GM21723 (cell line): ENCODE measurements at regions not wholly inside any gene's neighbourhood (a gene's known extent, or its start where the extent isn't known, plus 50 kb on each side); places are given as distances from the start of the nearest gene placed in this dataset.

Source experiments
- ATAC-seq: cut with Tn5 transposase; IDR thresholded peaks from one replicate; pipeline ENCODE4 v1.9.1; 2021; ENCODE audit warnings: mild to moderate bottlenecking, moderate library complexity; ENCODE audit not compliant: unreplicated experiment

DNA sequence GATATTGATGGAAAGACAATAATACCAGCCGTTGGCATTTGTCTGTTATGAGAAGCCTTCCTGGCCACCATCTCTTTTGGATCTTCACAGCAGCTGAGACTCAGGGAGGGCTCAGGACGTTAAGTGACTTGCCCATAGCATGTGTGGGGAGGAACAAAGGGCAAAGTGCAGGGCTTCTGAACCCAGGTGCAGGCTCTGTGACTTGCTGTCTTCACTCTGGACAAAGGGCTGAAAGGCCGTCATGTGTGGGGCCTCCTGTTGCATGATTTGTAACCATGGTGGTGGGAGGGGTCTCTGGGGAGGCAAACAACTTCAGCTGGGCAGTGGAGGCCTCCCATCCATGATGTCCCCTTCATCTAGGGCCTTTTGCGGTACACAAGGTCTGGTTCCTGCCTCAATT lies 65.5 kb upstream of the SIX2 start:
- ATAC-seq, result no peak

DNA sequence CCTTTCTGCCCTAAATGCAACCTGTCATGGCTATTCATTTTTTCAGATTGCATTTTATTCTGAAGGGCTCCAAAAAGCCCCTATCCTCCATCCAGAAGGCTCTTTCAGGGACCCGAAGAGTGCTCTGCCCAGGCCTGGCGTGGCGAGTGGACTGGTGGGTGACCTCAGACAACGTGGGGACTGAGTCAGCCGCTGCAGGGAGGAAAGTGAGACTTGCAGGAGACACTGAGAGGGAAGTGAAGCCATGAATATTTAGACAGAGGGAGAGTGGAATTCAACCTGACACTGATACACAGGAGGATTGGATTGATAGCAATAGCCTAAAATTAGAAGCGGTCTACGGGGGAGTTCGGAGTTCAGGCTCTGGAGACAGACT lies 63.6 kb upstream of the SIX2 start:
- no peak for ATAC-seq

DNA sequence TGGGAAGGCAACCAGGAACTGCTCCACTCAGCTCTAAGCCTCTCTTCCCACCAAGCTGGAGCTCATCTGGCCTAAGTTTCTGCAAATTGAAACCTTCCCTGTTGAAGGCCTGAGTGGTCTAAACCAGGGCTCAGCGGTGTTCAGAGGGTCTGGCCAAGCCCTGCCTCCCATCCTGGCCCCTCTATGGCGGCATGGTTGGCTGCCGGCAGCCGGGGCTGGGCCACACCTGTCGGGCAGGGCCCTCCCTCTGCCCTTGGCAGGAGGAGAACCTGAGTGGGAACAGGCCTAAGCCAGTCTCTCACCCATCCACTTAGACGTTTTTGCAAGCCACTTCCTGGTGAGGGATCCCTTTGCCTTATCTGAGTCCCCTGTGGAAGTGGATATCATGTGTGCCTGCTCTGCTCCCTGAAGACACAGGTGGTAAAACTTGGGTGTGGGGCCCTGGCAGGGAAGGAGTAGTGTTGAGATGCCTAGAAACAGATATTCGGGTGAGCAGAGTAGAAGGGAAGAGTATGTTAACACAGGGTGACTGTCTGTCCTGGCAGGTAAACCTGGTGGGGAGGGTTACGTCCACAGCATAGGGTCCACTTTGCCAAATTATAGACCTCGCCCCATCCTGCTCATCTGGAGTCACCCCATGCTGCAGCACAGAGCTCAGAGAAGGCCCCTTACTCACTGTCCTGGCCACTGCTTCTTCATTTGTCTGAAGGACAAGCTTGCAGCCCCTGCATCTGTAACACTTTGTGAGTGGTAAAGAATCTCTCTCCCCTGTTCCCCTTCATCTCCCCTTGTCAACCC lies 63.0 kb upstream of the SIX2 start:
- ATAC-seq, result no peak

DNA sequence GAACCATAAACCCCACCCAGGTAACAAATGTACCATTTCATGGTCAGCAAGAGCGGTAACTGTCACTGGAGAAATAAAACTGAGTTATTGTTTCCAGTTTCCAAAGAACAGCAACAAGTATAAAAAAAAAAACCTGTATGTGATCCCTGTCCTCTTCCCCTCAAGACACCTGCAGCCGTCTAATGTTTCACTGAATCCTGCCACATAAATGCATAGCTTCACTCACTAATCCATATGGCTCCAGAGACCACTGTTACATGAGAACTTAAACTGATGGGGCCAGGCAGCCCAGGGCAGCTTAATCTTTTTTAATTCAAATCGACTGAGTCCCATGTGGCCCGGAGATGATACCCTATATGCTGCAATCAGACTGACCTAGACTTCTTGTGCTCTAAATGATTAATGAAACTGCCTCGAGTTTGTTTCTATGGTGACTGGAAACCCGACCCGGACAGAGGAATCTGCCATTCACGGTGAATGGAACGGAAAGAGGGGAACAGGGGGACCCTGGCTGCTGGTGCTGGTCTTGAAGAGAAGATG lies 60.9 kb upstream of the SIX2 start:
- no peak for ATAC-seq

DNA sequence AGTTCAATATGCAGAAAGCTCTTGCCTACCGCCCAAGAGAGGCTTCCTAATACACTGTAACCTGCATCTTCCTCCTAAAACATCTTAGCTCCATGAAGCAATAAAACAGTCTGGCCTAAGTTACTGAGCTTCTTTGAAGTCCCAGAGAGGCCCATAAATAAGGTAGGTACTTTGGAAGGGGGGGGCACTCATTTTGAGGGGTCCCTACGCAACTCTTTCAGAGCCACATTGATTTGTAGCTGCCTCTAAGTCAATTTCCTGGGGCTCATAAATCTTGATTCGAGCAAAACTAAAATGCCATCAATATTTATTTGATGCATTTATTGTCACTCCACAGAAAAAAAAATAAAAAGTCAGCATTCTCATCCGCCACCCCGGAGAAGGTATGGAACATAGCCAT lies 60.4 kb upstream of the SIX2 start:
- ATAC-seq, result no peak

- ATAC-seq, result no peak
These were observed 59.4 kb upstream of the SIX2 start for GRCh38 chr2:45068571-45069140.

GRCh38 chr2:45067859-45068570 lies 58.8 kb upstream of the SIX2 start:
- no peak for ATAC-seq
